Panc1 (cell line): ENCODE measurements at regions not wholly inside any gene's neighbourhood (a gene's known extent, or its start where the extent isn't known, plus 50 kb on each side); places are given as distances from the start of the nearest gene placed in this dataset.
"Not testable (repeated sequence)": the region's sequence is repeated elsewhere in the genome, so short reads cannot be mapped to it uniquely, and the experiment has no call there.

Source experiments
- ATAC-seq: fragments of 200-7000 bp; cut with Tn5 transposase; 2 replicates; pipeline ENCODE4 v1.9.1; 2020; ENCODE audit warnings: mild to moderate bottlenecking, moderate library complexity
- BruUV-seq: library from RNA; stranded (reverse); fragments of 400-500 nt; replicated peaks from 2 replicates; lab custom pipeline; 2021; lab: Mats Ljungman, UMichigan
- CTCF ChIA-PET: fragments of 300-600 bp; sonication (Branson Sonifier 250); formaldehyde crosslinking; loops from one replicate; lab custom pipeline; 2022; ENCODE audit warnings: antibody characterized with exemption; lab: Charles Lee
- POLR2A ChIA-PET: fragments of 300-600 bp; sonication (Branson Sonifier 250); formaldehyde crosslinking; loops from one replicate; lab custom pipeline; 2022; ENCODE audit warnings: antibody characterized with exemption; lab: Charles Lee
- DNase-seq: peaks from one replicate; pipeline ENCODE4 v3.0.0-alpha.2; 2010; ENCODE audit warnings: low read depth, low spot score
- H3K27ac ChIP-seq: 2 replicates; pipeline ENCODE4 v1.5.1; 2011; ENCODE audit warnings: mild to moderate bottlenecking, low read length, inconsistent platforms
- H3K27me3 ChIP-seq: fragments of 200-500 bp; sonication (Bioruptor generic); 2 replicates; pipeline ENCODE4 v1.6.0; 2014; ENCODE audit warnings: low read length, inconsistent platforms; ENCODE audit not compliant: control insufficient read depth, insufficient read depth
- H3K36me3 ChIP-seq: fragments of 200-500 bp; sonication (Bioruptor generic); 2 replicates; pipeline ENCODE4 v1.5.1; 2014; ENCODE audit warnings: inconsistent platforms, mild to moderate bottlenecking, low read length, moderate library complexity; ENCODE audit not compliant: control insufficient read depth, insufficient read depth
- H3K4me1 ChIP-seq: 2 replicates; pipeline ENCODE4 v1.5.1; 2011; ENCODE audit warnings: inconsistent platforms, mild to moderate bottlenecking, low read length, moderate library complexity; ENCODE audit not compliant: control insufficient read depth, insufficient read depth
- H3K4me3 ChIP-seq, 2 experiments: 2 replicates each; pipeline ENCODE4 v1.5.1; 2011 to 2012; ENCODE audit warnings: low read depth in 2 of 2, low read length in 2 of 2, mild to moderate bottlenecking in 2 of 2, inconsistent platforms in 1 of 2, moderate library complexity in 1 of 2
- H3K9me3 ChIP-seq: fragments of 200-500 bp; sonication (Bioruptor generic); 2 replicates; pipeline ENCODE4 v1.5.1; 2014; ENCODE audit warnings: low read depth, mild to moderate bottlenecking, inconsistent platforms, low read length, moderate library complexity; ENCODE audit not compliant: control insufficient read depth, insufficient read depth
- CTCF ChIP-seq: fragments of 450-650 bp; IDR thresholded peaks from 2 replicates; pipeline ENCODE4 v1.5.1; 2017; ENCODE audit warnings: mild to moderate bottlenecking
- POLR2AphosphoS5 ChIP-seq: IDR thresholded peaks from 2 replicates; pipeline ENCODE4 v1.6.1; 2012; ENCODE audit warnings: mild to moderate bottlenecking, low read depth, low read length, moderate library complexity
- REST ChIP-seq, 2 experiments: IDR thresholded peaks; 2 replicates each; pipeline ENCODE4 v1.6.1; 2011 to 2012; ENCODE audit warnings: low read depth in 2 of 2, control low read depth in 1 of 2, low read length in 1 of 2, mild to moderate bottlenecking in 1 of 2, moderate library complexity in 1 of 2; ENCODE audit not compliant: insufficient read depth in 1 of 2
- SIN3A ChIP-seq: IDR thresholded peaks from 2 replicates; pipeline ENCODE4 v1.6.1; 2012; ENCODE audit warnings: low read depth, mild to moderate bottlenecking, low read length, moderate library complexity, borderline replicate concordance; ENCODE audit not compliant: insufficient read depth
- TCF7L2 ChIP-seq: IDR thresholded peaks from 2 replicates; pipeline ENCODE4 v1.6.1; 2011; ENCODE audit warnings: mild to moderate bottlenecking, low read depth, low read length, inconsistent platforms
- in situ Hi-C: cut with HindIII; loops from 2 replicates; pipeline ENCODE4 v1.10.0; 2016; ENCODE audit warnings: low sequenced_read_pairs, low pct_unique_long_range_greater_than_20kb
- intact Hi-C: fragments of 100-400 bp; cut with micrococcal nuclease; formaldehyde crosslinking; loops from one replicate; pipeline ENCODE4 v1.10.0; 2022; ENCODE audit not compliant: unreplicated experiment

GRCh38 chr12:62010973-62011372 lies 249.2 kb upstream of the USP15 start:
- H3K27me3 ChIP-seq, intact Hi-C loops, H3K36me3 ChIP-seq, BruUV-seq, in situ Hi-C loops, H3K4me1 ChIP-seq, CTCF ChIA-PET, H3K9me3 ChIP-seq, POLR2A ChIA-PET, H3K27ac ChIP-seq, DNase-seq, H3K4me3 ChIP-seq, ATAC-seq: not testable (repeated sequence)

- H3K9me3 ChIP-seq: no peaks in the 10 kb centered on the region
- H3K27ac ChIP-seq: no peak overlapping the region
- H3K4me3 ChIP-seq: no peak overlapping the region
- no peaks in the 10 kb centered on the region for H3K4me1 ChIP-seq
- DNase-seq: no peak
- no peaks in the 10 kb centered on the region for H3K36me3 ChIP-seq
- POLR2A ChIA-PET: no interaction called here
- no peak for ATAC-seq
- intact Hi-C loops (no loop called here), in situ Hi-C loops (no loop called here)
- no TSS peak for BruUV-seq
- H3K27me3 ChIP-seq: no peaks in the 10 kb centered on the region
- CTCF ChIA-PET: interaction anchor here (0.7 kb wide), 1 partner anchor 10 kb away, joined by 3 read pairs; no protein-coding TSS in a partner anchor
- TF ChIP-seq REST (IDR thresholded peaks at IDR 0.05; ENCODE audit: insufficient read depth in 1 of 2, low read depth in 2 of 2, low read length in 1 of 2) (no peak), SIN3A (no peak), TCF7L2 (no peak), CTCF (no peak), POLR2AphosphoS5 (no peak)
Measured at GRCh38 chr12:62014330-62014729, 245.9 kb upstream of the USP15 start.

- intact Hi-C loops (no loop called here), in situ Hi-C loops (no loop called here)
- no peaks in the 10 kb centered on the region for H3K9me3 ChIP-seq
- H3K36me3 ChIP-seq: no peaks in the 10 kb centered on the region
- POLR2A ChIA-PET: no interaction called here
- BruUV-seq: no TSS peak
- DNase-seq: no peak
- no peaks in the 10 kb centered on the region for H3K27me3 ChIP-seq
- H3K4me1 ChIP-seq: no peaks in the 10 kb centered on the region
- TF ChIP-seq TCF7L2 (no peak), SIN3A (no peak), CTCF (no peak), POLR2AphosphoS5 (no peak), REST (IDR thresholded peaks at IDR 0.05; ENCODE audit: insufficient read depth in 1 of 2, low read depth in 2 of 2, low read length in 1 of 2) (no peak)
- H3K27ac ChIP-seq: no peak overlapping the region
- H3K4me3 ChIP-seq: no peak overlapping the region
- ATAC-seq: no peak
- CTCF ChIA-PET: no interaction called here
Measured at GRCh38 chr12:62016021-62016420, 244.2 kb upstream of the USP15 start.
